ENCODE measurements at regions not wholly inside any gene's neighbourhood (a gene's known extent, or its start where the extent isn't known, plus 50 kb on each side); places are given as distances from the start of the nearest gene placed in this dataset.

DNA sequence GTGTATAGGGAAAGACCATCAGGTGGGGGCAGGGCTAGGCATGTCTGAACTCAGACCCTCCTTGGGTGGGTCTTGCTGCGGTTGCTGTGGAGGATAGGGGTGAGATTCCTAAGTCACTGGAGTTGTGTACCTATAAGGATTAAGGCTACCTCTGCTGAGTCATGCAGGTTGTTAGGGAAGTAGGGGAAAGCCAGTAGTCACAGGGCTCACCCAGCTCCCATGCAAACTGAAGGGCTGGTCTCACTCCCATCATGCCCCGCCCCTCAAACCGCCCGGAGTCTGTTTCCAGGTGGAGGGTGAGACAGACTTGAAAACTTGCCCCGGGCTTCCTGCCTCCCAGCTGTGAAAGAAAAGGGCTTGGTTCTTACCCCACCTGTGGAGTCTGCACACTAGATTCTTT is 161.8 kb downstream of the CAVIN4 start:
- TF ChIP-seq, protein P1, sequence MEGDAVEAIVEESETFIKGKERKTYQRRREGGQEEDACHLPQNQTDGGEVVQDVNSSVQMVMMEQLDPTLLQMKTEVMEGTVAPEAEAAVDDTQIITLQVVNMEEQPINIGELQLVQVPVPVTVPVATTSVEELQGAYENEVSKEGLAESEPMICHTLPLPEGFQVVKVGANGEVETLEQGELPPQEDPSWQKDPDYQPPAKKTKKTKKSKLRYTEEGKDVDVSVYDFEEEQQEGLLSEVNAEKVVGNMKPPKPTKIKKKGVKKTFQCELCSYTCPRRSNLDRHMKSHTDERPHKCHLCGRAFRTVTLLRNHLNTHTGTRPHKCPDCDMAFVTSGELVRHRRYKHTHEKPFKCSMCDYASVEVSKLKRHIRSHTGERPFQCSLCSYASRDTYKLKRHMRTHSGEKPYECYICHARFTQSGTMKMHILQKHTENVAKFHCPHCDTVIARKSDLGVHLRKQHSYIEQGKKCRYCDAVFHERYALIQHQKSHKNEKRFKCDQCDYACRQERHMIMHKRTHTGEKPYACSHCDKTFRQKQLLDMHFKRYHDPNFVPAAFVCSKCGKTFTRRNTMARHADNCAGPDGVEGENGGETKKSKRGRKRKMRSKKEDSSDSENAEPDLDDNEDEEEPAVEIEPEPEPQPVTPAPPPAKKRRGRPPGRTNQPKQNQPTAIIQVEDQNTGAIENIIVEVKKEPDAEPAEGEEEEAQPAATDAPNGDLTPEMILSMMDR (IDR thresholded peaks at IDR 0.05), result no peak
- TF ChIP-seq POLR2AphosphoS5 (IDR thresholded peaks at IDR 0.05; ENCODE audit: low read depth, low read length) (no peak), SIN3A (IDR thresholded peaks at IDR 0.05; ENCODE audit: borderline replicate concordance, insufficient read depth, low read depth, low read length) (no peak), TCF7L2 (IDR thresholded peaks at IDR 0.05; ENCODE audit: low read depth, low read length) (no peak)

Measured in Panc1 (cell line).